RKO (cell line): ENCODE measurements at regions not wholly inside any gene's neighbourhood (a gene's known extent, or its start where the extent isn't known, plus 50 kb on each side); places are given as distances from the start of the nearest gene placed in this dataset.
"Not testable (repeated sequence)": the region's sequence is repeated elsewhere in the genome, so short reads cannot be mapped to it uniquely, and the experiment has no call there.

ENCODE experiments used
- DNase-seq: peaks from one replicate; pipeline ENCODE4 v3.0.0-alpha.2; 2016; ENCODE audit warnings: low spot score

DNA sequence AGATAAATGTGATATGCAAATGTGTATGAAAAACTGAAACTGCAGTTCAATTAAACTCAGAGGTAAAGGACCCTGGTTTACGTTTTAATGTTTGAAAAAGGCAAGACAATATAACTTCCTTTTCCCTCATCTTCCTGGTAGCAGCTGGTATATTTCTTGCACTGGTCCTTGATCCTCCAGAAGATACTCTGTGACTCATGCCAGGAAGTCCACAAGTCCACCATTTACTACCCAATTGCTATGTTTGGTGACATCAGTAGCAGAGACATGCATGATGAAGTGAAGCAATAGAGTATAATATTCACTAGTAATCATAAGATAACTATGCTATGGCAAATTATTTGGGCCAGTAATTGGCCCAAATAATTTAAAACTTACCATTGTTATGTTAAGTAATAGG, 774.5 kb upstream of the NEGR1 start:
- DNase-seq, result no peak

DNA sequence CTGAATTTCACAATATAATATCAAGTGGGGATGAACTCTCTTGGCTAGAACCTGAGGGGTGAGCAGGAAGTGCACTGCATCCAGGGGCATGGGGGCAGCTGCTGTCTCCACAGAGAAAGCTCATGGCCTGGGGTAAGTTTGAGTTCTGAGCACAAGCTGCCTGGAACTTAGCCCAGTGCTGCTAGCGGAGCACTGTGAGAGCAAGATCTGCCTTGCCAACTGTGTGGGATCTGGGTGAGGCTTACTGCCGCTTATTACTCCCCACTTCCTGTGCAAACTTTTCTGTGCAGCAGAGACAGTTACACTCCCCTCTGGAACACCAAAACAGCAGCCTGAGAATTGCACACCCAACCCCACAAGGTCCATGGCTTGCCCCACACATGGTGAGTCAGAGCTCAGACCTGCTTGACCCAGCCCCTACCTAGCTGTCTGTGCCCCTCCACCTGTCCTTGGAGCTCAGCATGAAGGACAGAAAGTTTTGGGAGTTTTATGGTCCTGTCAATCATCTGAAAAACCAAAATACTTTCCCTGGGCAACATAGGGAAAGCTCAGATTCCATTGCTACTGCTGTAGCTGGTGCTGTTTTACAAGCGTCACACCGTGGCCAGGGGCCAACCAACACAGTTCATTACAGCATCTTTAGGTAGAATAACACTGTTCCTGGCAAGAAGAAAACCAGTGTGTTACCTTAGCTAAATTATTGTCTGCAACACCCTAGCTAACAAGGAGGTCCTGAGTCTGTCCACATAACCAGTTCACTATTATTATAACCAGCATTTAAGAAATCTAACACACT, 762.1 kb upstream of the NEGR1 start:
- DNase-seq, result no peak

DNA sequence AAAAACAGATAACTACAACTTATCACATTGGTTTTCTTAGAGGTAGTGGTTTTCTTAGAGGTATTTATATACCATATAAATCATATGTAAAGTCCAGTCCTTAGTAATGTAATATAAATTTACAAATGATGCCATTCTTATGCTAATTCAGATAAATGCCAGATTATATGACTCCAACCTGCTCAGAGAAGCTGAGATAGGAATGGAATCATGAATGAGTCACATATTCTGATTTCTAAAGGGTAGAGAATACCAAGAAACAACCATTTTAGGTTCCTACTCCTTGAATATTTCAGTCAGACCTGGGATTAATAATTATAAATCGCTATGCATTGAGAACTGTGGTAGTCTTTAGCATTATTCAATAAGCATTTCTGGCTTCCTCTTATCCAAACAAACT, 760.1 kb upstream of the NEGR1 start:
- no peak for DNase-seq

DNA sequence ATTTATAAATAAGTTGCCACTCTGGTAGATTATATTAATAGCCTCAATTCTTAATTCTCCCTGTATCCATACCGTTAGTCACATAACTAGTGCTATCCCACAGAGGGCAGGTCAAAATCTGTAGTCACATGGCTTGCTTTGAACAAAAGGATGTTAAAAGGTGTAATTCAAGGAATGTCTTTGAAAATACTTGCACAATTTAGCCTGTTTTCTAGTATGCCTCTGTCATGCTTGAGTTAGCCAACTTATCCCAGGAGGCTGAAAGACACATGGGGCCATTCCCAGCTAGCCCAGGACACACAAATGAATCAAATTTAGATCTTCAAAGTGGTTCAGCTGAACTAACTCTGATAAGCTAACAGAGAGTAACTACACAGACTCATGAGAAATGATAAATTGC, 758.5 kb upstream of the NEGR1 start:
- DNase-seq, result no peak

DNA sequence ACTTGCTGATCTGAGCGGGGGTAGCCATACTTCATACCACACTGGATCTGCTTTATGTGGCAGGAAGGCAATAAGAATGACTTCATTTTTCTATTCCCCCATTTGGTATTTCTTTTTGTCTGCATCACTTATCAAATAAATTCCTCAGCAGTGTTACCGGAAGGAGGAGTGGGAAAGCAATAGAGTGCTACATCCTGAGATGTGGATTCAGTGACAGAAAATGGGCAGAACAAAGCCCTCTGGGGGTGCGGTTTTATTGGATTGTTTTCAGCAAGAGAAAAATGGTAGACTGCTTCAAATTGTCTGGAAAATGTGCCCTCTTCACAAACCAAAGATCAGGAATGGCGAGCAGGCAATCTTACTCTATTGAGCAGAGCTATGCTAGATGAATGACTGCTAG, 751.9 kb upstream of the NEGR1 start:
- no peak for DNase-seq

DNA sequence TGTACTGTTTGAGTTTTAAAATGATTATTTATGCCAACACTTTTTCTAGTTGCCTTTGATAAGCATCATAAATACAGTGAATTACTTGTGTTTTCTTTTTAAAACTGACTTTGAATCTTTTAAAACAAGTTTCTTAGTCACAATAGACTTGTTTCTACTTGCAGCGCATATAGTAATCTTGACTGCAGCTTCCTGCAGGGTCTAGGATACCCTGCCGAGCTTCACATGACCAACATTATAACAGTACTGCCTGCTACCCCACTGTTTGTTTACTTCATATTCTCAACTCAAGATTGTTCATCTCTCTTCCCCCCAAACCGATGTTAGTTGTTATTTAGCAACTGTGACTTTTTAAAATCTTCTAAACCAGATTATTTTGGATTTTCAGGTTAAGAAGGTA, 751.3 kb upstream of the NEGR1 start:
- no peak for DNase-seq

DNA sequence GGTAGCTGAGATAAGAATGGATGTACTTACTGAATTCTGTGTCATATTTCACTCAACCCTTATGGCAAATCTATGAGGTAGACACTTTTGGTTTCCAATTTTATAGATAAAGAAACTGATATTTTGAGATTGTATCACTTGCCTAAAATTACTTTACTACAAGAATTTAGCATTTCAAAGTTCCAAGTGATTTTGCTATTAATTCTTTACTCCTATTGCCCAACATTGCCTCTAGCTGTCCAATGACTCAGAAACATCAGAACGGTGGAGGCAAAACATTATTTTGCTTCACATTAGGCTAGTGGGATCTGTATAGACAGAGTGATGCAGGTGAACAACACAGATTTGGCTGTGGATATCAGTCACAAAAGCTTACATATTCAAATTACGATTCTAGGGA, 747.2 kb upstream of the NEGR1 start:
- no peak for DNase-seq

DNA sequence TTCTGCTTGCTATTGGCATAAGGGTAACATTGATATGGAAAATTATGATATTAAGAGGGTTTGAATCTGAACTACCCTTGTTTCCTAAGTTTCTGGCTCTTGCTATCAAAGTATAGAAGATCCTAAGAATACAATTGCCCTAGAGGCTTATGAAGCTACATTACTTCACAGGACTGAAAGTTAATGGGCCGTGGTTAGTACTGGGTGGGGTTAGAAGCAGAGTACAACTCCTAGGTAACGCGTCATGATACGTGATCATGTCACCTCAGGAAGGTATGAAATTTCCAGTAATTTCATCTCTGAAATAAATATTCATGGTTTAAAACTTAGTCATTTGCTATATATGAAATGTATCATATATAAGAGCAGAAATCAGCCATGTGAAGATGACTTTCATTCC, 743.8 kb upstream of the NEGR1 start:
- no peak for DNase-seq

DNA sequence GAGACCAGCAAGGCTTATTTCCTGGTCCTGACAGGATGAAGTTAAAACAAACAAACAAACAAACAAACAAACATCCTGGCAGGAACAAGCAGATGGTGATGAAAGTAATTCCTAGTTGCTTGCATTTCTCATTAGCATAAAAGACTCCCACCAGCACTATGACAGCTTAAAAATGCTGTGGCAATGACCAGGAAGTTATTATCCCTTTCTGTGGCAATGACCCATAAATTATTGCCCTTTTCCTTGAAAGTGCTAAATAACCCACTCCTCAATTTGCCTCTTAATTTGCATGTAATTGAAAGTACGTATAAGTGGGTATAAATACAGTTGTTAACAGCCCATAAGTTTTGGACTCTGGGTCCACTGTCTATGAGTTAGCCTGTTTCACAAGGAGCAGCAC, 727.6 kb upstream of the NEGR1 start:
- no peak for DNase-seq

DNA sequence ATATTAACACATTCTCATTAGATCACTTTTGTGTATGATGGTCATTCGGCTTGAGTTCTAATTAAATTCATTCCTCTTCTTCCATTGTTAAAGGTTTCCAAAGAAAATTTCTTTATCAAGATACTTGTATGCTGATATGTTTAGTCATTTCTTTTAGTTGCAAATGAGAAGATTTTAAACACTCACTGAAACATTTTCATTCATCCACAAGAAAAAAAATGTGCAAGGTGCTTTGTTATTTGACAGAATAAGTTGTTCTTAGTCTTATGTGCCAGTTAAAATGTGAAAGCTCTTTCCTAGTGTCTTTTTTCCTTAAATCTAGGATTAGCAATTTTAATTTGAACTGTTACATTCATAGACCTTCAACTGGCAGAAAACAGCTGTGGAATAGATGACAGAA, 727.0 kb upstream of the NEGR1 start:
- no peak for DNase-seq

DNA sequence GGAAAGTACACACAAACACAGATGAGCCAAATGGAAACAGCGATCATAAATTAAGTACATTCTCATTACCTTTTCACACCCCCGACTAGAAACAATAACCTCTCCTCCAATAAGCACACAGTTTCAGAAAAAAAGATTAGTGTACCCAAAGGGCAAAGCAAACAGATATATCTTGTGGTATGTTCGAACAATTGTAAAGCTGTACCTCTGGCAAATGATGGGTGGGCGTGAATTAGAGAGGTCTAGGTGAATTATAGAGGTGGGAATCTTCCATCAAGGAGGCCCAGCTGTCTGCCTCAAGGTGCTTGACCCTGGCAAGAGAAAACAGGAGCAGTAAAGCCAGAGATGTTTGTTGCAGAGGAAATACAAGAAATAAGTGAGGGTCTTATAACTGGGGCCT, 715.3 kb upstream of the NEGR1 start:
- DNase-seq, result no peak

DNA sequence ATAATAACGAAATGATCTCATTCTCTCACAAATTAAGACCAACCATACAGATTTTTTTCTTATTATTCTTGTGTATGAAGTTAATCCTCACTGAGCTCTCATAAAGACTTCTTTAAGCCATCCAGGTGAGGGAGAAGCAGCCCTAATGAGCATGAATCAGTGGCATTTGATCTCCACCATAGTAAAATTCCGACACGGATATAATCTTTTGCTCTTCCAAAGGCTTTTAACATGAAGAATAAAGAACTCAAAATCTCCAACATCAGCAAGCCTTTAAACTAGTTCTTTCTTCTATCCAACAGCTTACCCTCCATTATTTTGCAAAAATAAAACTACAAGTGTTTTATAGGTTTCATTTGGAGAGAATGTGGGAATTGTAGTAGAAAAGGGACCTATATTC, 714.7 kb upstream of the NEGR1 start:
- no peak for DNase-seq

DNA sequence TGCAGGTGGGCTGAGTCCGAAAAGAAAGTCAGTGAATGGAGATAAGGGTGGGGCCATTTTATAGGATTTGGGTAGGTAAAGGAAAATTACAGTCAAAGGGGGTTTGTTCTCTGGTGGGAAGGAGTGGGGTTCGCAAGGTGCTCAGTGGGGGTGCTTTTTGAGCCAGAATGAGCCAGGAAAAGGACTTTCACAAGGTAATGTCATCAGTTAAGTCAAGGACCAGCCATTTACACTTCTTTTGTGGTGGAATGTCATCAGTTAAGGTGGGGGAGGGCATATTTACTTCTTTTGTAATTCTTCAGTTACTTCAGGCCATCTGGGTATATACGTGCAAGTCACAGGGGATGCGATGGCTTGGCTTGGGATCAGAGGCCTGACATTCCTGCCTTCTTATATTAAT, 705.5 kb upstream of the NEGR1 start:
- not testable (repeated sequence) for DNase-seq

DNA sequence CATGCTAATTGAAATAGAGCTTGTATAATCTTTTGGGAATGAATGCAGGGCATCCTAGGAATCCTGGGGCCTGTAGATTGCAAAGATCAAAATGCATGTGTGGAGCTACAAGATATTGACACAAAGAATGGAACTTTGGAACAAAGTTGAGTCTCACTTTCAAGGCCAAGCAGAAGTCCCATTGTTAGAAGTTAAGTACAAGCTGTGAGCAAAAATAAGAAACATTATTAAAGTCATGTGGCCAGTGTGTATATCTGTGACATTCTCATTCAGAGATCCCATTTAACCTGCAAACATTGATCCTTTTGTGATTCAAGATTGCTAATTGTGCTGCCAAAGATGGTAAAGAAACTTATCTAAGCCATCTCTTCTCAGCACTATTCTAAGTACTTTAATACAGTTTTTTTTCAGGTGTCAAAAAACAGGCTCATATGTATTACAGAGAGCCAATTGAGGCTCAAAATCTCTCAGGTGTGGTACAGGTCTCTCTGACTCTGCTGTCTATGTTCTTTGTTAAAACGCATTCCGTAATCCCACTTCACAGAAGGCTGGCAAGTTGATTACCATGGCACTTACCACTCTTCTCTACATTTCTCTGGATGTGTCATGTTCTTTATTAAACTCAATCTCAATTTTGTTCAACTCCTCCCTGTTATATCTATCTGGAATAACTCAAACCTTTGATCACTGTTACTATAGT, 704.4 kb upstream of the NEGR1 start:
- DNase-seq, result no peak

DNA sequence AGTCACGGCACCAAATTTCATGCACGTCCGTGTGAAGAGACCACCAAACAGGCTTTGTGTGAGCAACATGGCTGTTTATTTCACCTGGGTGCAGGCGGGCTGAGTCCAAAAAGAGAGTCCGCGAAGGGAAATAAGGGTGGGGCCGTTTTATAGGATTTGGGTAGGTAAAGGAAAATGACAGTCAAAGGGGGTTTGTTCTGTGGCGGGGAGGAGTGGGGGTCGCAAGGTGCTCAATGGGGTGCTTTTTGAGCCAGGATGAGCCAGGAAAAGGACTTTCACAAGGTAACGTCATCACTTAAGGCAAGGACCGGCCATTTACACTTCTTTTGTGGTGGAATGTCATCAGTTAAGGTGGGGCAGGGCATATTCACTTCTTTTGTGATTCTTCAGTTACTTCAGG, 702.7 kb upstream of the NEGR1 start:
- not testable (repeated sequence) for DNase-seq

DNA sequence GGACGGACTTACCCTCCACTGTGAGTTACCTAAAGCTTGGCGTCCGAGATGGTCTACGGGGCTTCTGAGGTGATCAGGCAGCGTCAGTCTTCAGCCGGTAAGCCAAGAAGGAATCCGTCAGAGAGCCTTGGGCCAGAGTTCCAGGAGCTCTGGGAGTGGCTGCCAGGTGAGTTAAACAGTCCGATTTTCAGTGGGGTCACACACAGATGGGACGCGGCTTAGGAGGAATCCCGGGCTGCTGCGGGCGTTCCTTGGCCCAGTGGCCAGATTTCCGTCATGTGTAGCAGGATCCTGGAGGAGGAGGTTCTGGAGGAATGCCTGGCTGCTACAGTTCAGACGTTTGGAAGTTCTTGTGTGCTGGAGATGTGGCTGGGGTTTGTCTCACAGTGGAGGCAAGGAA, 700.7 kb upstream of the NEGR1 start:
- not testable (repeated sequence) for DNase-seq

DNA sequence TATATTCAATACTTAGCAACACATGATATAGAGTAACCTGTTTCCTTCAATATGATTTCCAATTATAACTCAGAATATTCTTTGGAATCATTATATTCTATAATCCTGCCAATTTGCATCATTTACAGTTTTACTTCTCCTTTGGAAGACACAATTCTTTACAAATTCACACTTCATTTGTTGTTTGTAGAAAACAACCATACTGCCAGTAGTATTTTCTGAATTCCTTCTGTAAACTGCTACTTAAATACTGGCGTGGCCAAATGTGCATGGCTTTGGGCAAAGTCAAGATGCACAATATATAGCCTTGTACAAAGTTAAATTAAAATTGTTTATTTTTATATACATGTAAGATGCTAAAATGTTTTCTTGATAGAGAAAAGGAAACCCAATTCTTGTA, 687.1 kb upstream of the NEGR1 start:
- no peak for DNase-seq

DNA sequence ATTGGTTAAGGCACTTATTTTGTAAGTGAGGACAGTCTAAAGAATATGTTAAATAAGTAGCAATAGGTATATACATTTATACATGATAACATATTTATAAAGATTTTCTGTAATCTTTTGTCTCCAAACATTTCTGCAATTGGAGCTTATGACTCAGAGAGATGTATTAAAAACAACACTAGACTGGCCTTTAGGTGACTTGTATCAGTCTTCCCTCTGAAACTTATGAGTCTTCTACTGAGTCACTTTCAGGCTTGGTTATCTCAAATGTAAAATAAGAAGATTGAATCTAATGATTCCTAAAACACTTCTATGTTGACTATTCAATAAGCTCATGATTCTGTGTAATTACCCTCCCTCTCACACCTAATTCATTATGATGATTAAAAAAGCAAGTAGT, 672.6 kb upstream of the NEGR1 start:
- peak; percentile 7 for DNase-seq

DNA sequence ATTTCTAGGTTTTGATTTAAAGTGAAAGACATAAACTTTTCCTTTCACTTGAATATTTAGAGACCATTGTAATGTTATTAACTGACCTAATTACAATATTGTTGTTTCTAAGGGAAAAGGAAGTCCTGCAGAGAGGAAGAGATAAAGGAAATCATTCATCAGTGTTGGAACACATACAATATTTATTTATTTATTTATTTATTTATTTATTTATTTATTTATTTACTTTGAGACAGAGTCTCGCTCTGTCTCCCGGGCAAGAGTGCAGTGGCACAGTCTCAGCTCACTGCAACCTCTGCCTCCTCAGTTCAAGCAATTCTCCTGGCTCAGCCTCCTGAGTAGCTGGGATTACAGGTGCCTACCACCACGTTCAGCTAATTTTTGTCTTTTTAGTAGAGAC, 668.6 kb upstream of the NEGR1 start:
- DNase-seq, result not testable (repeated sequence)

DNA sequence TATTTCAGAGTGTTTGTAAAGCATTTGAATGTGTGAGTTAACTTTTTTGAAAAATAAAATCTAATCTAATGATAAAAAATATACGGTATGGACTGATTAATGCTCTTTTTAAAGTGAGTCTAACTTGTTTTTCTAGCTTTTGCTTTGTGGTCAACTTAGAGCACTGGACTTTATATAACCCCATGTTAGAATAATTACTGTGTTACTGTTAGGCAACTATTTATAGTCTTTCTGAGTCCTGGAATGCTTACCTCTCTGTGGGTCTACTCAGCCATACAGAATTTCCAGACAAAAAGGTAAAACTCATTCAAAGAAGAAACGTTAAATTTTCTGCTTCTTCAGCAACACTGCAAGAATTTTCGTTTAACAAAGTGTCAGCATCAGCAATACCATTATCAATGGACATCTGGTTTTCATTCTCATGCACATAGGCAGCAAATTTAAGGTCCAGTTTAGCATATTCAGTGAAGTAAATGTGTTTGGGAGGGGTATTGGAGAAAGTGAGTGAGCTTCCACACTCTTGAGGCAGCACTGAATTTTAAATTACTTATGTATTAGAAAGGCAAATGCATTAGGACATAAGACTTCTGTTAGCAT, 664.7 kb upstream of the NEGR1 start:
- no peak for DNase-seq

DNA sequence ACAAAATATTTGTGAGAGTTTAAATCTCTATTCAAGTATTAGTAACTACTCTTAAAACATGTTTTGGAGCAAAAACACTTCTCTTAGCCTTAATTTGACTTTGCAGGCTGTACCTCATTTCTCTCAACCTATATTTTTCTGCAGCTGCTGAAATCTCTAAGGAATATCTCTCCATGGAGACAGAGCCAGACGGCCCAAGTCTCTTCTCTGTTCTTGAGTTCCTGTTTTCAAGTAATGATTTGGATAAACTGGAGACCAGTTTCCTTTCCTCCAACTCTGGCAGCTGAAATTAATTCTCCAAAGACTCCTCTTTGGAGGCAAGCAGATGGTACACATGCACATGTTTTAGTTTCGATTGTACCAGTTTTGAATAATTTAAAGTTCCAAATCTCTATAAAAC, 659.7 kb upstream of the NEGR1 start:
- no peak for DNase-seq

DNA sequence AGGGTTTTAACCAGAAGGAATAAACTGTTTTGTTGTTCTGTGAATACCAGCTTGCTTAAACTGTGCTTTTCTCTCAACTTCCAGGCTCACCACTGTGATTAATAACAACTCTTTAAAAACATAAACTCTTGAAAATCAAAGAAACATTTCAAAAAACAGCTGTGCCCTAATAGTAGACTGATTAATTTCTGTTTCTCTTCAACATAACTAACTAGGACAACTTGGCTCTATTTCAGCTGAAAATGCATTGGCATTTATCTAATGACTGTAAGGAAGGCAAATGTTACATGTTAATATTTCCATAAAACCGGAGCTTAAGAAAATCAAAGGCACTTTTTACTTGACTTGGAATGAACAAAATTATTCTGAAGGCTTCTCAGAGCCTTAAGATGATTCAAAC, 656.1 kb upstream of the NEGR1 start:
- no peak for DNase-seq

DNA sequence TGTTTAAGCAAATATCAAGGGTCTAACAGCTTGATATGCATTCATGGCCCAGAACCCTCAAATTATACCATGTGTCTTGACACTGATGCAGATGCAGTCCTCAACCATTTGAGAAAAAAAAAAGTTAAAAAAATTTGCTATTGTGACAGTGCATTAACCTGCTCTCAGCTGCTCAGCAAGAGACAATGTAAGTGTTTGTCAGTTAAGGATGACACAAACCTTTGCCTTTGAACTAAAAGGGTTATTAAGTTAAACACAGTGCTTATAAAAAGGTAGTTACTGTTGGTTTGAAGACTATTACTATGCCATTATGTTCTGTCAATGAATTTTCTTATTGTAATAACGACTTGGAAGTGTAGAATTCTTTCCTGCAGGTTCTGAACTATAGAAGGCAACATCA, 655.6 kb upstream of the NEGR1 start:
- DNase-seq, result no peak

DNA sequence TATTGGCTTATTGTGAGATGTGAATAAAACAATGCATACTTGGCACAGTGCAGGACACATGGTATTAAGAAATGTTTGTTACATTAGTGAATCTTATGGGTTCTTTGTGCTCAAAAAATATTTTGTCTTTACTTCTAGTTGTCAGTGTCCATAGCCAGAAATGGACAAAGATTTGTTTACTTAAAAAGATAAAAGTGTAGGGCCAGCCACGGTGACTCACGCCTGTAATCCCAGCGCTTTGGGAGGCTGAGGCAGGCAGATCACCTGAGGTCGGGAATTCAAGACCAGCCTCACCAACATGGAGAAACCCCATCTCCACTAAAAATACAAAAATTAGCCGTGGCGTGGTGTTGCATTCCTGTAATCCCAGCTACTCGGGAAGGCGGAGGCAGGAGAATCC, 654.6 kb upstream of the NEGR1 start:
- DNase-seq, result no peak
